ENCODE measurements at regions not wholly inside any gene's neighbourhood (a gene's known extent, or its start where the extent isn't known, plus 50 kb on each side); places are given as distances from the start of the nearest gene placed in this dataset.

DNA sequence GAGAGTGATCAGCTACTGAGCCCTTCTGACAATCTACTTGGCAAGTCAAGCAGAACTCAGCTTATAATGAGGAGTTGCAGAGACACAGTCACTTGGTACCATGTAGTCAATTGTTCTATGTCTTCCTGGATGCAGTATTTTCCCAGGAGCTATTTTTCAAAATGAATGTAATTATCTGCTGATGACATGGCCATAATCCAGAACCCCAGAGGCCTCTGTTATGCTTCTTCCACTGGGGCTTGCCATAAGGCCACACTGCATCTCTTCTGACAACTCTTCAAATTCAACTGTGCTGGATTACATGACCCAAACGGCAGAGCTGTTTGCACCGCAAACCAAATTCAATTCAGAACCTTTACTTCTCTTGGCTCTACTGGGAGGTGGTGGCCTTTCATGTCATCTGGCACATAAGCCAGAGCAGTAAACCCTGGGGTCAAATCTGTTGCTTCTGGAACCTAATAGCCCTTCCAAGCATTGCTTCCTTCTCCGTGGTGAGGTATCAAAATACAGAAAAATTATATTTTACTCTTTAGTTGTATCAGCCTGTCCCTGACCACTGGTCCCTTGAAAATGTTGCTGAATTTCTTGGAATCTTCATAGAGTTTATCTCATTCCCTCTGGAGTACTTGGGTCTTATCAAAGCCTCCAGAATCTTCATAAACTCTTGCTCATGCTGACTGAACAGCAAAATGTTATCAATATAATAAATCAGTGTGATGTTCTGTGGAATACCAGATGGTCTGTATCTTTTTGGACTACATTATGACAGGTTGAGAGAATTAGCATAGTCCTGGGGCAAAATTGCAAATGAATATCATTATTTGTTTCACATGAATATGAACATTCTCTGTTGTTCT lies 79.4 kb upstream of the DCN start:
- TF ChIP-seq EZH2 (IDR thresholded peaks at IDR 0.05; ENCODE audit: low read length, unreplicated experiment) (no peak), CTCF (conservative IDR thresholded peaks at IDR 0.05; ENCODE audit: low read depth, low read length) (no peak)

Measured in PC-3 (cell line).